ENCODE measurements at regions not wholly inside any gene's neighbourhood (a gene's known extent, or its start where the extent isn't known, plus 50 kb on each side); places are given as distances from the start of the nearest gene placed in this dataset.

DNA sequence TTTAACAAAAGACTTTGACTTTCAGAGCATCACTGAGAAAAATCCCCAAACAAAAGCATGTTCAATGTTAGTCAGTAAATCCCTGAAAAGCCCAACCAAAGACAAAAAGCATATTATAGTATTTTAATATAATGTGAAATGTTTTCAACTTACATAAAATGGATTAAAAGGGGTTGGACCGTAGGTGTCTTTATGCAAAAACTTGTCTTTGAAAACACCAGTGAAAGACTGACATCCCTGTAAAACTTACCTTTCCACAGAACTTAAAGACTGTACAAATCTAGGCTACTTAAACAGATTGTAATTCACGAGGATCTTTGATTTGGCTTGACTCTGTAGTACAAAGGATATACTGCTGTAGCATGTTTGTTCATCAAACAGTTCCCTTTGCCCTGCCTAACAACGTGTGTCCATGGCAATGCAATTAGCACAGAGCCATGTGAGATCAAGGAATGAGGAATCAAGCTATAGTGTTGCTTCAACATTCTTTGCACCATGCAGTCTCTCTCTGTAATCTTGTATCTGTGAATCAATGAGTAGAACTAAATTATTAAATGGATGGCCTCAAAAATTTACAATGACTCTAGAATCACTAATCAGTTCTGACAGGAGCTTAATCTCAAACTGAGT is 138.5 kb upstream of the SYT1 start:
- TF ChIP-seq, protein P1, sequence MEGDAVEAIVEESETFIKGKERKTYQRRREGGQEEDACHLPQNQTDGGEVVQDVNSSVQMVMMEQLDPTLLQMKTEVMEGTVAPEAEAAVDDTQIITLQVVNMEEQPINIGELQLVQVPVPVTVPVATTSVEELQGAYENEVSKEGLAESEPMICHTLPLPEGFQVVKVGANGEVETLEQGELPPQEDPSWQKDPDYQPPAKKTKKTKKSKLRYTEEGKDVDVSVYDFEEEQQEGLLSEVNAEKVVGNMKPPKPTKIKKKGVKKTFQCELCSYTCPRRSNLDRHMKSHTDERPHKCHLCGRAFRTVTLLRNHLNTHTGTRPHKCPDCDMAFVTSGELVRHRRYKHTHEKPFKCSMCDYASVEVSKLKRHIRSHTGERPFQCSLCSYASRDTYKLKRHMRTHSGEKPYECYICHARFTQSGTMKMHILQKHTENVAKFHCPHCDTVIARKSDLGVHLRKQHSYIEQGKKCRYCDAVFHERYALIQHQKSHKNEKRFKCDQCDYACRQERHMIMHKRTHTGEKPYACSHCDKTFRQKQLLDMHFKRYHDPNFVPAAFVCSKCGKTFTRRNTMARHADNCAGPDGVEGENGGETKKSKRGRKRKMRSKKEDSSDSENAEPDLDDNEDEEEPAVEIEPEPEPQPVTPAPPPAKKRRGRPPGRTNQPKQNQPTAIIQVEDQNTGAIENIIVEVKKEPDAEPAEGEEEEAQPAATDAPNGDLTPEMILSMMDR (IDR thresholded peaks at IDR 0.05; ENCODE audit: low read length), result no peak
- TF ChIP-seq EZH2 (optimal IDR thresholded peaks at IDR 0.05; ENCODE audit: low read depth, low read length) (no peak), EZH2phosphoT487 (IDR thresholded peaks at IDR 0.05; ENCODE audit: low read length) (no peak)
